Fibroblast of lung (primary cell): ENCODE measurements at regions not wholly inside any gene's neighbourhood (a gene's known extent, or its start where the extent isn't known, plus 50 kb on each side); places are given as distances from the start of the nearest gene placed in this dataset.

Experiments
- EZH2 ChIP-seq: IDR thresholded peaks from 2 replicates; pipeline ENCODE4 v1.5.1; 2012; ENCODE audit warnings: low read length, control low read depth, mild to moderate bottlenecking; ENCODE audit errors: missing control alignments
- TF ChIP-seq, protein P1 (sequence below), 2 donors: IDR thresholded peaks in 1 of 2; conservative IDR thresholded peaks in 1 of 2; 1 replicate in 1 of 2; 2 replicates in 1 of 2; pipeline ENCODE4 v1.5.1; 2011 to 2012; ENCODE audit warnings: low read length in 2 of 2, control low read depth in 1 of 2, inconsistent platforms in 1 of 2, low read depth in 1 of 2, mild to moderate bottlenecking in 1 of 2

DNA sequence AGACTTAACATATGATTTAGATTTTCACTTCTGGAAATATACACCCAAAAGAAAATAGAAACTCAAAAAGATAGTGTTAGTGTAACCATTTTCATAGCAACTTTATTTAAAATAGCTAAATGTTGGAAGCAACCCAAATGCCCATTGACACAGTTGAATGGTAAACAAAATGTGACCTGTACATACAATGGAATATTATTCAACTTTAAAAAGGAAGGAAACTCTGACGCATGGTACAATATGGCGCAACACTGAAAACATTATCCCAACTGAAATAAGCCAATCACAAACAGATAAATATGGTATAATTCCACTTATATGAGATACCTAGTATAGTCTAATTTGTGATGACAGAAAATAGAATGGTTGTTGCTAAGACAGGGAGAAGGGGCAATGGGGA is 1456.1 kb upstream of the MIR17HG start:
- TF ChIP-seq, protein P1, sequence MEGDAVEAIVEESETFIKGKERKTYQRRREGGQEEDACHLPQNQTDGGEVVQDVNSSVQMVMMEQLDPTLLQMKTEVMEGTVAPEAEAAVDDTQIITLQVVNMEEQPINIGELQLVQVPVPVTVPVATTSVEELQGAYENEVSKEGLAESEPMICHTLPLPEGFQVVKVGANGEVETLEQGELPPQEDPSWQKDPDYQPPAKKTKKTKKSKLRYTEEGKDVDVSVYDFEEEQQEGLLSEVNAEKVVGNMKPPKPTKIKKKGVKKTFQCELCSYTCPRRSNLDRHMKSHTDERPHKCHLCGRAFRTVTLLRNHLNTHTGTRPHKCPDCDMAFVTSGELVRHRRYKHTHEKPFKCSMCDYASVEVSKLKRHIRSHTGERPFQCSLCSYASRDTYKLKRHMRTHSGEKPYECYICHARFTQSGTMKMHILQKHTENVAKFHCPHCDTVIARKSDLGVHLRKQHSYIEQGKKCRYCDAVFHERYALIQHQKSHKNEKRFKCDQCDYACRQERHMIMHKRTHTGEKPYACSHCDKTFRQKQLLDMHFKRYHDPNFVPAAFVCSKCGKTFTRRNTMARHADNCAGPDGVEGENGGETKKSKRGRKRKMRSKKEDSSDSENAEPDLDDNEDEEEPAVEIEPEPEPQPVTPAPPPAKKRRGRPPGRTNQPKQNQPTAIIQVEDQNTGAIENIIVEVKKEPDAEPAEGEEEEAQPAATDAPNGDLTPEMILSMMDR (conservative IDR thresholded peaks at IDR 0.05 in 1 of 2, IDR thresholded peaks at IDR 0.05 in 1 of 2; ENCODE audit: low read depth in 1 of 2, low read length in 2 of 2): no peak
- no peak for TF ChIP-seq EZH2
